HL-60 (cell line): ENCODE measurements at regions not wholly inside any gene's neighbourhood (a gene's known extent, or its start where the extent isn't known, plus 50 kb on each side); places are given as distances from the start of the nearest gene placed in this dataset.

ENCODE experiments used
- CTCF ChIP-seq: IDR thresholded peaks from one replicate; pipeline ENCODE4 v1.5.1; 2011; ENCODE audit warnings: low read length, control low read depth, inconsistent platforms; ENCODE audit not compliant: insufficient read depth
- GABPA ChIP-seq: IDR thresholded peaks from 2 replicates; pipeline ENCODE4 v1.6.1; 2012; ENCODE audit warnings: low read depth
- POLR2AphosphoS5 ChIP-seq: IDR thresholded peaks from 2 replicates; pipeline ENCODE4 v1.6.1; 2012; ENCODE audit warnings: low read depth
- REST ChIP-seq: IDR thresholded peaks from 2 replicates; pipeline ENCODE4 v1.6.1; 2012; ENCODE audit warnings: low read depth; ENCODE audit not compliant: insufficient replicate concordance
- SPI1 ChIP-seq: IDR thresholded peaks from 2 replicates; pipeline ENCODE4 v1.6.1; 2012; ENCODE audit warnings: low read depth, mild to moderate bottlenecking, borderline replicate concordance

DNA sequence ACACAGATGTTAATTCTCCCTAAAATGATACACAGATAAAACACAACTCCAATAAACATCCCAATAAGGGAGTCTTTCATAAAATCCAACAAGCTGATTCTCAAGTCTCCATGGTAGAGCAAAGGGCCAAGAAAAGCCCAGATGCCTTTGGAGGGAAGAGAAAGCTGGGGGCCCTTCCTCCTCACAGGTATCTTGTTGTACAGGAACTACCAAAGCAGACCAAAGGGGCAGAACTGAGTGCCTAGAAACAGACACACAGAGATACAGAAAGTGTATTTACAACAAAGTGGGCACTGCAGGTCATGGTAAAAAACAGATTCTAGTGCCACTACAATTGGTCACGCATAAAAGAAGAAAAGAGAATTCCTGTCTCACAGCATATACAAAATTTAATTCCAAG is 87.2 kb upstream of the NSMCE3 start:
- TF ChIP-seq REST (no peak), POLR2AphosphoS5 (no peak), CTCF (no peak), GABPA (no peak), SPI1 (no peak)
